ENCODE measurements at regions not wholly inside any gene's neighbourhood (a gene's known extent, or its start where the extent isn't known, plus 50 kb on each side); places are given as distances from the start of the nearest gene placed in this dataset.

GRCh38 chr4:57233386-57233785, 123.2 kb upstream of the IGFBP7 start:
- Histone ChIP-seq H3K27ac (ENCODE audit: low read depth) (no peak overlapping the region), H3K4me1 (ENCODE audit: insufficient read depth) (peaks cover 7% of the 10 kb centered on the region; the same call in 1 of the 2 replicates), H3K36me3 (ENCODE audit: insufficient read depth) (no peaks in the 10 kb centered on the region), H3F3A (replicated peaks; ENCODE audit: low read depth) (no peaks in the 10 kb centered on the region), H4K20me1 (replicated peaks; ENCODE audit: insufficient read depth) (no peaks in the 10 kb centered on the region), H3K4me2 (no peak overlapping the region), H2AFZ (no peak overlapping the region), H3K9me2 (ENCODE audit: insufficient read depth) (peaks cover 3% of the 10 kb centered on the region; the same call in 1 of the 2 replicates), H3K79me2 (replicated peaks; ENCODE audit: insufficient read depth) (no peaks in the 10 kb centered on the region), H3K27me3 (ENCODE audit: insufficient read depth) (no peaks in the 10 kb centered on the region), H3K4me3 (no peak overlapping the region)
- no peak overlapping the region for H3K27ac Mint-ChIP-seq
- H3K4me3 Mint-ChIP-seq = no peak overlapping the region
- no peaks in the 10 kb centered on the region for H3K36me3 Mint-ChIP-seq (ENCODE audit: low read depth)
- DNase-seq (ENCODE audit: low spot score) (no peak), ATAC-seq (no peak)
- TF ChIP-seq NANOG (IDR thresholded peaks at IDR 0.05; ENCODE audit: borderline replicate concordance) = no peak
- no peak for TF ChIP-seq EZH2phosphoT487 (IDR thresholded peaks at IDR 0.05; ENCODE audit: unreplicated experiment)
- no peak for TF ChIP-seq CREB1 (CRISPR knock-in tag; IDR thresholded peaks at IDR 0.05; ENCODE audit: low read depth)
- TF ChIP-seq, protein P1, sequence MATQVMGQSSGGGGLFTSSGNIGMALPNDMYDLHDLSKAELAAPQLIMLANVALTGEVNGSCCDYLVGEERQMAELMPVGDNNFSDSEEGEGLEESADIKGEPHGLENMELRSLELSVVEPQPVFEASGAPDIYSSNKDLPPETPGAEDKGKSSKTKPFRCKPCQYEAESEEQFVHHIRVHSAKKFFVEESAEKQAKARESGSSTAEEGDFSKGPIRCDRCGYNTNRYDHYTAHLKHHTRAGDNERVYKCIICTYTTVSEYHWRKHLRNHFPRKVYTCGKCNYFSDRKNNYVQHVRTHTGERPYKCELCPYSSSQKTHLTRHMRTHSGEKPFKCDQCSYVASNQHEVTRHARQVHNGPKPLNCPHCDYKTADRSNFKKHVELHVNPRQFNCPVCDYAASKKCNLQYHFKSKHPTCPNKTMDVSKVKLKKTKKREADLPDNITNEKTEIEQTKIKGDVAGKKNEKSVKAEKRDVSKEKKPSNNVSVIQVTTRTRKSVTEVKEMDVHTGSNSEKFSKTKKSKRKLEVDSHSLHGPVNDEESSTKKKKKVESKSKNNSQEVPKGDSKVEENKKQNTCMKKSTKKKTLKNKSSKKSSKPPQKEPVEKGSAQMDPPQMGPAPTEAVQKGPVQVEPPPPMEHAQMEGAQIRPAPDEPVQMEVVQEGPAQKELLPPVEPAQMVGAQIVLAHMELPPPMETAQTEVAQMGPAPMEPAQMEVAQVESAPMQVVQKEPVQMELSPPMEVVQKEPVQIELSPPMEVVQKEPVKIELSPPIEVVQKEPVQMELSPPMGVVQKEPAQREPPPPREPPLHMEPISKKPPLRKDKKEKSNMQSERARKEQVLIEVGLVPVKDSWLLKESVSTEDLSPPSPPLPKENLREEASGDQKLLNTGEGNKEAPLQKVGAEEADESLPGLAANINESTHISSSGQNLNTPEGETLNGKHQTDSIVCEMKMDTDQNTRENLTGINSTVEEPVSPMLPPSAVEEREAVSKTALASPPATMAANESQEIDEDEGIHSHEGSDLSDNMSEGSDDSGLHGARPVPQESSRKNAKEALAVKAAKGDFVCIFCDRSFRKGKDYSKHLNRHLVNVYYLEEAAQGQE (IDR thresholded peaks at IDR 0.05; ENCODE audit: unreplicated experiment) = no peak
- no peak for TF ChIP-seq EZH2 (IDR thresholded peaks at IDR 0.05; ENCODE audit: low read depth, unreplicated experiment)
- TF ChIP-seq STAT1 (IDR thresholded peaks at IDR 0.05; ENCODE audit: unreplicated experiment) = no peak
- no peak for TF ChIP-seq ZNF331 (CRISPR knock-in tag; IDR thresholded peaks at IDR 0.05; ENCODE audit: low read depth)
- TF ChIP-seq ZNF462 (CRISPR knock-in tag; IDR thresholded peaks at IDR 0.05) = no peak
- TF ChIP-seq, protein P2, sequence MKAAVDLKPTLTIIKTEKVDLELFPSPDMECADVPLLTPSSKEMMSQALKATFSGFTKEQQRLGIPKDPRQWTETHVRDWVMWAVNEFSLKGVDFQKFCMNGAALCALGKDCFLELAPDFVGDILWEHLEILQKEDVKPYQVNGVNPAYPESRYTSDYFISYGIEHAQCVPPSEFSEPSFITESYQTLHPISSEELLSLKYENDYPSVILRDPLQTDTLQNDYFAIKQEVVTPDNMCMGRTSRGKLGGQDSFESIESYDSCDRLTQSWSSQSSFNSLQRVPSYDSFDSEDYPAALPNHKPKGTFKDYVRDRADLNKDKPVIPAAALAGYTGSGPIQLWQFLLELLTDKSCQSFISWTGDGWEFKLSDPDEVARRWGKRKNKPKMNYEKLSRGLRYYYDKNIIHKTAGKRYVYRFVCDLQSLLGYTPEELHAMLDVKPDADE (IDR thresholded peaks at IDR 0.05) = no peak
- TF ChIP-seq JUNB (IDR thresholded peaks at IDR 0.05; ENCODE audit: unreplicated experiment) = no peak
- TF ChIP-seq CTCF (conservative IDR thresholded peaks at IDR 0.05; ENCODE audit: low read depth in 2 of 2) = no peak
- no peak for TF ChIP-seq POLR2AphosphoS5 (IDR thresholded peaks at IDR 0.05; ENCODE audit: low read depth)
- peaks cover 15% of the 10 kb centered on the region; the same call in 2 of the 3 replicates for H3K4me1 Mint-ChIP-seq
- H3K9me3 Mint-ChIP-seq = no peaks in the 10 kb centered on the region
- no peaks in the 10 kb centered on the region for H3K27me3 Mint-ChIP-seq (ENCODE audit: insufficient read depth, low read depth, poor library complexity)

Measured in GM23338 (cell line).